GM21825 (cell line): ENCODE measurements at regions not wholly inside any gene's neighbourhood (a gene's known extent, or its start where the extent isn't known, plus 50 kb on each side); places are given as distances from the start of the nearest gene placed in this dataset.

Experiments used
- ATAC-seq: cut with Tn5 transposase; IDR thresholded peaks from one replicate; pipeline ENCODE4 v1.9.1; 2021; ENCODE audit warnings: mild to moderate bottlenecking, moderate library complexity; ENCODE audit not compliant: unreplicated experiment

GRCh38 chr4:145347684-145348083, 134.0 kb upstream of the SMAD1 start:
- ATAC-seq, result no peak

DNA sequence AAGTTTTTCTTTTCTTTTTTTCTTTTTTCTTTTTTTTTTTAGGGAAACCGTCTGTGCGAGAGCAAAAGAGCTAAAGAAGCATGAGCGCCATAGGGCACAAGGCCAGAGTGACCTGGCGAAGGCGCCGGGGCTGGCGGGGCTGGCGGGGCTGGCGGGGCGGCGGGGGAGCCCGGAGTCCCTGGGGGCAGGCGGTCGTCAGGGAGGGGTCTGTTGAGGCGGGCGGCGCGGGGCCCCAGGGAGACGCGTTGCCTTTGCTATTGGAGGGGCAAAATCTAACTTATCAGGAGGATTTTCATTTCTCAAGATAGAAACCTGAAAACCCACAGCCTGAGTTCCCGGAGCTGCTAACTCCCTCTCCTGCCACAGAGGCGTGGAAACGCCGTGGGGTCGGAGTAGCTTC, 135.6 kb upstream of the SMAD1 start:
- ATAC-seq, result no peak

DNA sequence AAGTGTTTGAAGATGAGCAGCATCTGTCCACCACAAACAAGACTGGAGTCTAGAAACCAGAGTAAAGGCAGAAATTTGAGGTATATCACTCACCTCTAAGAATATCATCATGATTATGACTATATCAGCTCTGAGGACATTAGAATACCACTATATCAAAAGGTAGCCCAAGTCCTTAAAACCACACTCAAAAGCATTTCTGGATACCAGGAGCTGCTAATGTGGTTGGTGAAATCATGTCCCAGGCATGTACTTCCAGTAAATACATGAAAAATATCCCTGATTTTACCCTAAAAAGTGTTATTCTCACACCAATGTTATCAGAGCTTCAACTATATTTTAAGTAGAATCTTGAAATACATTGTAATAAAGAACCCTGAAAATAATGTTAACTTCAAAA, 136.3 kb upstream of the SMAD1 start:
- no peak for ATAC-seq

DNA sequence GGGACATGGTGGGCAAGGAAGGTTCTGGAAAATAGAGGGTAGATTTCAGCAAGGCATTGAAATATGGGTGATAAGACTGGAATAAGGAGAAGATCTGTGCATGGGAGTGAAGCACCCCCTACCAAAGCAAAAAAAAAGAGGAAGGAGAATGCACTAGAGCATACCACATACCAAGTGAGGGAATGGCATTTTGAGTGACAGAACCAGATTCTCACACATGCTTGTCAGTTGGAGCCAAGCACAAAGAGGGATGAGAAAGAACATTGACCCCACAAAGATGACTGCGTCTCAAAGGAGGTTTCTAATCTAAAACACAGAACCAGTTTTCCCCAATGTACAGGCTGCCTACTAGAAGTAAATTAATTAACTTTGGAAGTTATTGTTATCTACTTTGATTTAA, 140.3 kb upstream of the SMAD1 start:
- ATAC-seq, result no peak

DNA sequence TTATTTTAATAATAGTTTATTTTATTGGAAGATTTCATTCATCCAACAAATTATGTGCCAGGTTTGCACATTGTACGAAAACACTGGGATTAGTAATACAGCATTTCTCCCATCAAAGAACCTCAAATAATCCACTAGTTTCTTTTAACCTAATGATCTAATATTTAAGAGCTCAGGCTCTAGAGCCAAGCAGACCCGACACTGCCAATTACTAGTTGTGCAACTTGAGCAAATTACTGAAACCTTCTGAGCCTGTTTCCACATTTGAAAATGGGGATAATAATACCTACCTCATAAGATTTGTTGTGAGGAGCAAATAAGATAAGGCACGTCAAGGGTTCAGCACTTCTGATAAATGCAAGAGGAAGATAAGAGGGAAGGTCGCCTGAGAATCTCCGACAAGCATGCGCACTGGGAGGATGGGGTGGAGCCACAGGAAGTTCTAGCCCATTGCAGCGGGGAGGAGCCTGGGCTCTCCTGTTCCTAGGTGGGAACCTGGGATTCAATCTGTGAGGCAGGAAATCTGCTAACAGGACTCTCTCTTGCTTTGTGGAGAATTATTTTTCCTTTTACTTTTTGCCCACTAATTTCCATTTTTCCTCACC, 141.5 kb upstream of the SMAD1 start:
- ATAC-seq, result no peak

DNA sequence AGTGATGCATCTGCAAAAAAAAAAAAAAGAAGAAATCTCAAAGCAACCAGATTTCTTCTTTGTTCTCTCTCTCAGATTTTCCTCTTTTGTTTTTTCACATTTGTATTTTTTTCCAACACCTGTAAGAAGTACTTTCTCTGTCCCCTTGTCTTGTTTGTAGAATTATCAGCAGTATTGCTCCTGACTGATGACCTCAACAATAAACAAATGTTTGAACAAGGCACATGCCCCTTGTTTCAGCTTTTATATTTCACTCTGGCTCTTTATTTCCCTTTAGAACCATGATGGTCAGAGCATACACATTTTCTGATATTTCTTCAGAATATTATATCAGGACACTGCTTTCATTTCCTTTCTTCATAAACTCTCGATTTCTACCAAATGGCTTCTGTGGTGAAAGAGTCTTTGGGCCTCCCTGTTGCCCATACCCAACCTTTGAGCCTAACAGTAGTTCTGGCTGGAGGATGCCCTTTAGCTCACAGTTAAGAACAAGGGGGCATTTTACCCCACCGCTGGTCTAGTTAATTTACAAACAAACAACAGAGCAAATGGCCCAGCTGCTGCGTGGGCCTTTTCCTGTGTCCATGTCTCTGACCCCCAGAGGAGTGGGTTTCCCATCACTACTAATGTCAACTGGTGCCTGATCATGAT, 142.5 kb upstream of the SMAD1 start:
- ATAC-seq, result no peak

DNA sequence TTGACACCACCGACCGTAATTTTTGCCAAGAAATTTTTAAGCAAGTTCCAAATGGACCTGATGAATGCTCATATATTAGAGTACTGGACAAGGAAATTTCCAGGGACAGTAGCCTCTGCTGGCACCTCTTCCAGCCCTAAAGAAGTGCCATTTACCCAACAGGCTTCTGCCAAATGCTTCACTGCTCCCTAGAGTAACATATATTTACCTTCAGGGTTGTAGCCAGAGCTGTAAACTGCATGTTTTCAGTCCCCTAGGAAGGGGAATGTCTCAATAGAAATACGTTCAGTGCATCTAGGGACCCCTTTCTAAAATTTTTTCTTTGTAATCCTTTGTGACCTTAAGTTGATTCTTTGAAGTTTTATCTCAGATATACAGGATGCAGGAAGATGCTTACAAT, 143.1 kb upstream of the SMAD1 start:
- no peak for ATAC-seq

DNA sequence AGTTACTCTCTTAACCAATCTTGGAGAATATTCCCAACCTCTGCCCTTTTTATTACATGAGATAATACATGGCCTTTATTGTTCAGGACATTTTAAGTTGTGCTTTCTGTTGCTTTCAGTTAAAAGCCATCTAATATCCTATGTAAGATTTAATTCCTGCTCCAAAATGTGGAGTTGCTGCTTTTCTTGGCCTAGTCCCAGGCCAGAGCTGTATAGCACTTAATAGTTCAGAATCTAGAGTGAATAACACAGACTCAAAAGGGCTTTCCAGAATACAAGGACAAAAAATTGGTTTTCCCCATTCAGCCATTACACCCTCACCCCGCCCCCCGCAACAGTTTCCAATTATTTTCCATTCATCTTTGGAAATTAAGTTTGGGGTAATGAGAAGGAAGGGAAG, 144.3 kb upstream of the SMAD1 start:
- ATAC-seq, result no peak

- ATAC-seq, result no peak
These were observed 147.9 kb upstream of the SMAD1 start for GRCh38 chr4:145333786-145334185.

DNA sequence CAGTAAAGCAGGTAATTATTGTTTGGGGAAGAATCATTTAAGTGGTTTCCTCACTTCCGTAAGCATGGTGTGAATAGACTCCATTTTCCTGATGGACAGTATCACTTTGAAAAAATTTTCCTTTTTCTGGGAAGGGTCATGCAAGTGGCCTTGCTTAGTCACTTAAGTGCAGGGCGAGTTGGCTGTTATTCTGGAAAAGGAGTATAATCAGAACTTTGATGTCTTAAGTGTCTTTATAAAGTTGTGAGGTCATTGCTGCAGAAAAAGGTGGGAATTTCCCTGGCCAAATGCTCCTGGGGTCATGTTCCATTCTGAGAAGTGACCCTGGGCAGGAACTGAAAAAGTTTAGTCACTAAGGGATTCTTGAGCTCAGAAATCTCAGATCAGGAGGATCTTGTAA, 146.1 kb upstream of the OTUD4 start:
- no peak for ATAC-seq

DNA sequence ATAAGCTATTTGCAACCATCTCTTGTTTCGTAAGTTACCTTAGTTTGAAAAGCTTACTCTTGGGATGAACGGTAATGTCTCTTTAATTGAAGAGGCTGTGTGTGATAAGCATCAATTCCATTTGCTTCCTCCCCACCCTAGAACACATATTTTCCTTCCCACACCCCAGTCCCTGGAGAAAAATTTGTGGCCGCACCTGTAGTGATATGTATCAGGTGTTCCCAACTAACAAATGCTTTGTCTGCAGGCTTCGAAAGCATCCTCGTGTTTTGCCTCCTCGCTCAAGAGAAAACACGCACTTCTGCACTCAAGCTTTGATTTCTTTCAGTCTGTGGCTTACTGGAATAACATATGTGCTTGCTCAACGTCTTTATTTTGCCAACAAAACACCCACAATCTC, 143.8 kb upstream of the OTUD4 start:
- ATAC-seq, result no peak

GRCh38 chr4:145320294-145320693, 139.9 kb upstream of the OTUD4 start:
- ATAC-seq, result no peak

- ATAC-seq, result no peak
These were observed 139.4 kb upstream of the OTUD4 start for GRCh38 chr4:145319751-145320150.

DNA sequence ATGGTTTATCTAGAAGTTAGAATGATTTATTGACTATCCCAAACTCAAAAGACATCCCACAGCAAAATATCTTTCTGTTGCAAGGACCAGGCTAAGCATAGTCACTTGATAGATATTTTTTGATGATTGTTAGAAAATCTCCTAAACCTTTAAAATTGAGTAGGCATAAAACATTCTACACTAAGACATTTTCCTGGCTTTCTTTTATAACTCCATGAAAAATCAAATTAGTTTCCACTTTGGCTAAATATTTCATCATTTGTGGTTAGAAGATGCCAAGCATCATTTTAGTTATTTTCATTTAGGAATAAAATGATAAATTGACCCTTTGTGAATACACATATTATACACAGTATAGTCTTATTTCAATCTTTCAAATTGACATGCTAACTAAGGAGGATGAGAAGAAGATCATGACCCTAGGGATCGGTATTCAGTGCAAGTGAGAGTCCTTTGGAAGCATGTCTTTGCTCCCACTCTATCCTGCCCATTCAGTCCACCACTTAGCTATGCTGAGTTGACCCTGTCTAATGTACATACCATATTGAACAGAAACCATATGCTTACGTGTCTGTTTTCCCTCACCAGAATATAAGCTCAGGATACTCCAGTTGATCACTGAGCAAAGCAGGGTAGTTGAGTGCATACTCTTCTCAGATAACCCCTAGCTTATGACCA, 136.6 kb upstream of the OTUD4 start:
- ATAC-seq, result no peak

DNA sequence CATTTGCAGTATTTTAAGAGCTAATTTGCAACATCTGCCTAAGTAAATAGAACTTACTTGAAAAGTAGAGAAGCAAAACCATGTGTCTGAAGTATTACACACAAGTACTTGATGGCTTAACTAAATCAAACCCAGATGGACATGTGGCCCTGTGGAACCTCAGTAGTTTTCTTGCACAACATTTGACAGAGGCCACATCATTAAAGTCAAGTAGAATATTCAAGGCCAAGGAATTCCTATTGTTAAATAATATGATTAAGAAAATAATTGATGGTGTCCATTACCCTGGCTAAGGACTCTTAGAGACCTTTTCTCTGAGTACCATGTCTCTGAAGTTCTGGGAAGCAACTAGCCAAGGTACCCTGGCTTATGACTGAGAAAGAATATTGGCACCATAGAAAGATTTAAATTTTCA, 135.4 kb upstream of the OTUD4 start:
- no peak for ATAC-seq

DNA sequence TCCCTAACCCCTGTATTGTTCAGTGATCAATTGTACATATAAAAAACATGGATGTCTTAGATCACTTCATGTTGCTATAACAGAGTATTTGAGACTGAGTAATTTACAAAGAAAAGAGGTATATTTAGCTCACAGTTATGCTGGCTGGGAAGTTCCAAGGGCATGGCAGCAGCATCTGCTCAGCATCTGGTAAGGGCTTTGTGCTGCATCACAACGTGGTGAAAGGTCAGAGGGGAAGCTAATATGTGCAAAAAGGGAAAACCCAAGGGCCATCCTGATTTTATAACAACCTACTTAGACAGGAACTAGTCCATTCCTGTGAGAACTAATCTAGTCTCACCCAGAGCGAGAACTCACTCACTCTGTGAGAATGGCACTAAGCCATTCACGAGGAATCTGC, 128.2 kb upstream of the OTUD4 start:
- ATAC-seq, result no peak

- ATAC-seq, result no peak
These were observed 127.5 kb upstream of the OTUD4 start for GRCh38 chr4:145307763-145308430.

GRCh38 chr4:145307120-145307519, 126.7 kb upstream of the OTUD4 start:
- no peak for ATAC-seq

DNA sequence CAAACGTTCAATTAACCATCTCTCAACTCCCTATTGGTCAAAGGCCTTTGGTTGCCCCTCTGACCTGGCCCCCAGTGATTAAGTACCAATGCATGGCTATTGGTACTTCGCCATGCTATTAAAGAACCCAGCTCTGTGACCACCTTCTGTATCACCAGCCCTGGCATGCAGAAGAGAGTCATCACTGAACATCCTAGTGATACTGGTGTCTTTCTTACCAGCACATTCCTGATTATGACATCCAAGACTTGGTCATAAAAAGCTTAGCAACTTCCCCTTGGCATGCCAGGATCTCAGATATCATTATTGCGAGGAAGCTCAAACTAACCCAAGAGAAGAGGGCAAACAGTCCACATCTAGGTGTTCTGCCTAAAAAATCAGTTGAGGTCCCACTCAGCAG, 122.3 kb upstream of the OTUD4 start:
- ATAC-seq, result no peak

DNA sequence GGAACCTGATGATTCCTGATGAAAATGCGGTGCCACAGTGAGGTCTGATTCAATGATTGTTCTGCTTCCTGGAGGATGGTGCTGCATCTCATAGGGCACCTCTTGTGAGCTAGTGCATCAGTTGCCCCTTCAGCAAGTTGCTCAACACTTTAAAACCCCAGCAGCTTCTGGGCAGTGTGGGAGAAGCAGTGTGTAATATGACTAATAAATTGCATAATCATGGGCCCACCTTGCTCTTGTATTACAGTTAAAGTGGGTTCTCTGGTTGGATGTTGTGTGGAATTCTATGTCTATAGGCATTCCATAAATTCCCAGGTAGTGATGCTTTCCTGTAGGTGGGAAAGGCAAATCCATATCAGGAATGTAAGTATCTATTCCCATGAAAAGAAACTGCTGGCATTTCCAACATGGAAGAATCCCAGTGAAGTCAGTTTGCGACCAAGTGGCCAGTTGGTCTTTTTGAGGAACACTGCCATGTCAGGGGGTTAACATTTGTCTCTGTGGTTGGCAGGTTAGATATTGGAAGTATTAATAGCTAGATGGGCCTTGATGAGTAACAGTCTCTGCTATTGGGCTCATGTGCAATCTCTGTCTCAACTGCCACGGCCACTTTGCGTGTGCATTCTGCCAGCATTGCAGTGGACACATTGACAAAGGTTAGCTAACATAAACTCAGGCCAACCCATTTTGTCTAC, 121.1 kb upstream of the OTUD4 start:
- ATAC-seq, result no peak

- peak; percentile 93 for ATAC-seq
These were observed 119.1 kb upstream of the OTUD4 start for GRCh38 chr4:145299380-145300076.
